ENCODE measurements at regions not wholly inside any gene's neighbourhood (a gene's known extent, or its start where the extent isn't known, plus 50 kb on each side); places are given as distances from the start of the nearest gene placed in this dataset.

- no peak for TF ChIP-seq JUND (IDR thresholded peaks at IDR 0.05; ENCODE audit: low read depth)
- in situ Hi-C loops (cut with HindIII; ENCODE audit: low pct_unique_long_range_greater_than_20kb, low sequenced_read_pairs), result no loop called here
- no peak for DNase-seq (ENCODE audit: low read depth in 1 of 2, low spot score in 1 of 2)
These were observed 640.2 kb downstream of the TSN start for GRCh38 chr2:122395687-122396086.

DNA sequence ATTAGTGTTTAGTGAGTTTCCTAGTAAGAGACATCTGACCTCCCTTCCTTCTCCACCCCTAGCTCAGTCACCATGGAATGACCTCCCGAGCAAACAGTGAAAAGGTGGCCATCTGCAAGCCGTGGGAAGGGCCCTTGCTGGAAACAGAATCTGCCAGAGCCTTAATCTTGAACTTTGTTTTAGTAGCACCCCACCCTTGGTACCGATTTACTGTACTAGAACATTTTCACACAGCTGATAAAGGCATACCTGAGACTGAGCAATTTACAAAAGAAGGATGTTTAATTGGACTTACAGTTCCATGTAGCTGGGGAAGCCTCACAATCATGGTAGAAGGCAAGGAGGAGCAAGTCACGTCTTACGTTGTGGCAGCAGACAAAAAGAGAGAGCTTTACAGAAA, 655.8 kb downstream of the TSN start:
- no peak for TF ChIP-seq JUND (IDR thresholded peaks at IDR 0.05; ENCODE audit: low read depth)
- in situ Hi-C loops (cut with HindIII; ENCODE audit: low pct_unique_long_range_greater_than_20kb, low sequenced_read_pairs), result no loop called here
- no peak for DNase-seq (ENCODE audit: low read depth in 1 of 2, low spot score in 1 of 2)

- no peak for DNase-seq (ENCODE audit: low read depth in 1 of 2, low spot score in 1 of 2)
- in situ Hi-C loops (cut with HindIII; ENCODE audit: low pct_unique_long_range_greater_than_20kb, low sequenced_read_pairs), result no loop called here
- TF ChIP-seq JUND (IDR thresholded peaks at IDR 0.05; ENCODE audit: low read depth), result no peak
These were observed 656.9 kb downstream of the TSN start for GRCh38 chr2:122412360-122412759.

DNA sequence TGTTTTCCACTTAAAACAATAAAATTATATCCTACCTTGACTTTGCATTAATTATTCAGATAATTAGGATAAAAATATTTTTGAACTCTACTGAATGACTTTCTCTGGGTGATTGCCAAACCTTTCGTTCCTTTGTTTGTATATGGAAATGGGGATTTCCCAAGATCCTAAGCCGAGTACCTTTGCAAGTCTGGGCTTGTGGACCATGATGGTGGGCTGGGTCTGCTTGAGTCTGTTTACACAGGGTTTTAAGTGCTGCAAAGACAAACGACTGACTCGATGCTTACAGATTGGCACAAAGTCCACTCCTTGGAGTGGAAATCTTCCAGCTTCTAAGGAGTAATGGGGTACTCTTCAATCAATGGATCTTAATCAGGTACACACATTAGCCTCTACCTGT, 659.5 kb downstream of the TSN start:
- in situ Hi-C loops (cut with HindIII; ENCODE audit: low pct_unique_long_range_greater_than_20kb, low sequenced_read_pairs), result no loop called here
- DNase-seq (ENCODE audit: low read depth in 1 of 2, low spot score in 1 of 2), result peak in 1 of 2 experiments; percentile 15

GRCh38 chr2:122417114-122417513, 661.7 kb downstream of the TSN start:
- DNase-seq (ENCODE audit: low read depth in 1 of 2, low spot score in 1 of 2), result no peak
- TF ChIP-seq JUND (IDR thresholded peaks at IDR 0.05; ENCODE audit: low read depth), result no peak
- in situ Hi-C loops (cut with HindIII; ENCODE audit: low pct_unique_long_range_greater_than_20kb, low sequenced_read_pairs), result no loop called here

More for the DNA sequence above, 659.5 kb downstream of the TSN start:
- TF ChIP-seq JUND (IDR thresholded peaks at IDR 0.05; ENCODE audit: low read depth), result no peak

DNA sequence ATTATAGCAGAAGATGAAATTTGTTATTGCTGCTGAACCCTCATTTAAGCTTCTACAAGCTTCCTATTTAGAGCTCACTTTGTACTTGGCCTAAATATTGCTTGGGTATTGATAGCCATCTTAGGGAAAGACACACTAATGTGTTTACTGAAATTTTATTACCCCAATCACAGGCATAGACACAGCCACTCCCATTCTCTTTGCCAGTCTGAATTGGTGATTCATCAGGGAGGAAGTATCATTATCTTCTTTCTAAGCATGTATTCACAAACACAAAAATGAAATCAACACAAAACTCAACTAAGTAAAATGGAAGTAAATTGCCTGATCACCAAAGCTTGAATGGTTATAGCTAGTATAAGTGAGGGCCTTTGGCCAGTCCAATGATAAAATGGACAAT, 666.3 kb downstream of the TSN start:
- in situ Hi-C loops (cut with HindIII; ENCODE audit: low pct_unique_long_range_greater_than_20kb, low sequenced_read_pairs), result no loop called here
- TF ChIP-seq JUND (IDR thresholded peaks at IDR 0.05; ENCODE audit: low read depth), result no peak
- no peak for DNase-seq (ENCODE audit: low read depth in 1 of 2, low spot score in 1 of 2)

DNA sequence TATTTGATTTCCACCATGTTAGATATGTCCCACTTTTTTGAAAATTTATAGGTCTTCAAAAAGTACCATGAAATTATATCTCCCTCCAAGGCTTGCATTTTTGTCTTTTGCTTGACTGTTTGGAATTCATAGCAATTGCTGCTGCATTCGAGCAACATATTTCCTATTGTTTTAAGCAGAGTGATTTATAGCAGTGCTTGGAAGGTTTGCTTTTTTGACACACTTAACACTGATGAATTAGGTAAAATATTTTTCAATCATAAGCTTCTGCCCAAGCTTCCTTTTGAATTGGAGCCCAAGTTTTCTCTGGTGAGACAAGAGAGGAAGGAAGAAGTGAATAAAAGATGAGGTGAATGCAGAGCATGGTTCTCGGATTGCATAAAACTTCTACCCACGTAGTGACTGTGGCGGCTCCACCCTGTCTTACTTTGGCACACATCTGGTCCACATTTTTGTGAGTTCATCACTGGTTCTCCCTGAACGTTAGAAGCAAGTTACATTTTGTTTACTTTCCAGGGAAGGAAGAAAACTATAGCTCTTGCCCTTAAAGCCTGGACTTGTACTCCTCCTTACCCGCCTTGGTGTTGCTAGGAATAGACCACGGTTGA, 667.0 kb downstream of the TSN start:
- in situ Hi-C loops (cut with HindIII; ENCODE audit: low pct_unique_long_range_greater_than_20kb, low sequenced_read_pairs), result no loop called here
- TF ChIP-seq JUND (IDR thresholded peaks at IDR 0.05; ENCODE audit: low read depth), result no peak

DNA sequence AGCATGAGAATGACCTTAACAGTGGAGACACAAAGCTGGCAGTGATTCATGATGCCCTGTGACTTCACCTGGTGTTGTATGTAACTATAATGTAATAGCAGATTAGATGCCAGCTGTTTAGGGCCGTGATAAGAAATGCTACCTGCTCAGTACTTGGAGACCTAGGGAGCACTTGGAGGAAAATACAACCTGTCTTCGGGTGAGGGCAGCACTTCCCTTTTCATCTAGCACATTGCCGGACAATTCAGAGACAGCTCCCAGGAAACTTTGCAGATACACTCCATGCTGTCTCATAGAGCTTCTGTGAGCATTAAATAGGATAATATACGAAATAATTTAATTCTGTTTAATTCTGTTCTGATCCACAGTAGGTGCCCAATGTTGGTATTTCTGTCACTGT, 668.5 kb downstream of the TSN start:
- in situ Hi-C loops (cut with HindIII; ENCODE audit: low pct_unique_long_range_greater_than_20kb, low sequenced_read_pairs), result no loop called here
- DNase-seq (ENCODE audit: low read depth in 1 of 2, low spot score in 1 of 2), result peak in 1 of 2 experiments; percentile 55
- TF ChIP-seq JUND (IDR thresholded peaks at IDR 0.05; ENCODE audit: low read depth), result no peak

More for the DNA sequence above, 667.0 kb downstream of the TSN start:
- no peak for DNase-seq (ENCODE audit: low read depth in 1 of 2, low spot score in 1 of 2)

DNA sequence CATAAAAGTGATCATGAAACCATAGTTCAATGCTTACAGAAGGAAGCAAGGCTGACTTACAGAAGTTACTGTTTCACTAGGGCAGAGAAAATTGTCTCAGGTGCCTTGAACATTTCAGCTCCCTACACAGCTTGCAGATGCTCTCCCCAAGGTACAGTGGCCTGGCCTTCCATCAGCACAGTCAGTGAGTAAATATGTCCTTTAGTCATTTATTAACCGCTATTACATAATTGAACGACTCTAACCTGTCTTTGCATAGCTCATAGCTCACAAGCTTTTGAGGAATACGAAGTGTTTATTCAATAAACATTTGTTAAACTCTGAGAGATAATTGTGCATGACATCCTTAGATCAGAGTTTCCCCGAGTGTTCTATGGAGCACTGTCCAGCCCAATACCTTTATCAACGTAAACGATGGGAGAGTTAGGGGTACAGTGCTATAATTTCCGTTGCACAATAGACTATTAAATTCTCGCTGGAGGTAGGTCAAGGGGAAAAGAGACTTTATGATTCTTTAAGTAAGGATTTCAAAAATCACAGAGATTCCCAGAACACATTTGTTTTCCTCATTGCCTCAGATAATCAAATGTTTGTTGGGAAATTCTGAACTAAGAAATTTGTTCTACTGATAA, 677.8 kb downstream of the TSN start:
- TF ChIP-seq JUND (IDR thresholded peaks at IDR 0.05; ENCODE audit: low read depth), result no peak

DNA sequence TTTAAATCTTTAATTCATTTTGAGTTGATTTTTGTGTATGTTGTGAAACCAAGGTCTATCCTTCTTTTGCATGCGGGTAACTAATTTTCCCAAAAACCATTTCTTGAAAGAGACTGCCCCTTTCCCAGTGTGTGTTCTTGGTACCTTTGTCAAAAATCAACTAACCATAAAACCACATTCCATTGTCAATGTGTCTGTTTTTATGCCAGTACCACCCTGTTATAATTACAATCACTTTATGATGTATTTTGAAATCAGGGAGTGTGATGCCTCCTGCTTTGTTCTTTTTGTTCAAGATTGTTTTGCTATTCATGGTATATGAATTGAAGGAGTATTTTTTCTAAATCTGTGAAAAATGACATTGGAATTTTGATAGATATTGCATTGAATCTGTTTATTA, 689.6 kb downstream of the TSN start:
- in situ Hi-C loops (cut with HindIII; ENCODE audit: low pct_unique_long_range_greater_than_20kb, low sequenced_read_pairs), result no loop called here
- TF ChIP-seq JUND (IDR thresholded peaks at IDR 0.05; ENCODE audit: low read depth), result no peak
- no peak for DNase-seq (ENCODE audit: low read depth in 1 of 2, low spot score in 1 of 2)

More for the DNA sequence above, 677.8 kb downstream of the TSN start:
- DNase-seq (ENCODE audit: low read depth in 1 of 2, low spot score in 1 of 2), result no peak
- in situ Hi-C loops (cut with HindIII; ENCODE audit: low pct_unique_long_range_greater_than_20kb, low sequenced_read_pairs), result no loop called here

GRCh38 chr2:122446761-122447160, 691.3 kb downstream of the TSN start:
- no peak for DNase-seq (ENCODE audit: low read depth in 1 of 2, low spot score in 1 of 2)
- no peak for TF ChIP-seq JUND (IDR thresholded peaks at IDR 0.05; ENCODE audit: low read depth)
- in situ Hi-C loops (cut with HindIII; ENCODE audit: low pct_unique_long_range_greater_than_20kb, low sequenced_read_pairs), result no loop called here

- in situ Hi-C loops (cut with HindIII; ENCODE audit: low pct_unique_long_range_greater_than_20kb, low sequenced_read_pairs), result no loop called here
- DNase-seq (ENCODE audit: low read depth in 1 of 2, low spot score in 1 of 2), result no peak
- TF ChIP-seq JUND (IDR thresholded peaks at IDR 0.05; ENCODE audit: low read depth), result no peak
These were observed 691.8 kb downstream of the TSN start for GRCh38 chr2:122447237-122447636.

- peak; percentile 2 to 62 for DNase-seq (ENCODE audit: low read depth in 1 of 2, low spot score in 1 of 2)
- TF ChIP-seq JUND (IDR thresholded peaks at IDR 0.05; ENCODE audit: low read depth), result no peak
- in situ Hi-C loops (cut with HindIII; ENCODE audit: low pct_unique_long_range_greater_than_20kb, low sequenced_read_pairs), result no loop called here
These were observed 695.6 kb downstream of the TSN start for GRCh38 chr2:122451040-122451439.

- in situ Hi-C loops (cut with HindIII; ENCODE audit: low pct_unique_long_range_greater_than_20kb, low sequenced_read_pairs), result no loop called here
- no peak for DNase-seq (ENCODE audit: low read depth in 1 of 2, low spot score in 1 of 2)
- no peak for TF ChIP-seq JUND (IDR thresholded peaks at IDR 0.05; ENCODE audit: low read depth)
These were observed 696.2 kb downstream of the TSN start for GRCh38 chr2:122451697-122452096.

Measured in T47D (cell line).